GM12875 (cell line): ENCODE measurements at regions not wholly inside any gene's neighbourhood (a gene's known extent, or its start where the extent isn't known, plus 50 kb on each side); places are given as distances from the start of the nearest gene placed in this dataset.

Experiments
- H3K4me3 ChIP-seq: one replicate; pipeline ENCODE4 v1.5.1; 2011; ENCODE audit warnings: low read depth, low read length, control low read depth
- TF ChIP-seq, protein P1 (sequence below): IDR thresholded peaks from 2 replicates; pipeline ENCODE4 v1.5.1; 2011; ENCODE audit warnings: low read depth, mild to moderate bottlenecking, control low read depth, inconsistent platforms, low read length, moderate library complexity, borderline replicate concordance; ENCODE audit not compliant: insufficient read depth

DNA sequence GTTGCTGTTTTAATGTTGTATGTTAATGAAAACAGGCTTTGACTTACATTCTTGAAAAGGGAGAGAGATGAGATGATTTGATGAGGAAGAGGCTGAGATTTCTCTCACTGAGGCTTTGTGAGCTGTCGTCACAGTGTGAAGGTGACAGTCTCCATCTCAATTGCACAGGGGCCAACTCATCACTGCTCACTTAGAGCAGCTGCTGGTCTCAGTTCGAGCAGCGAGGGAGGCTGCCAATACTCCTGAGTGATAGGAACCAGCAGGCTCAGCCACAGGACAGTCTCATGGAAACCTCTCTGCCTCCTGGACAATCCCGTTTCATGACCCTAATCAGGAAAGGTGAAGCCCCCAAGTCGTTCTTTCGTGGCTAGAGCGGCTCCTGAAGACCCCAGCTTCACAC, 170.7 kb upstream of the SOX11 start:
- TF ChIP-seq, protein P1, sequence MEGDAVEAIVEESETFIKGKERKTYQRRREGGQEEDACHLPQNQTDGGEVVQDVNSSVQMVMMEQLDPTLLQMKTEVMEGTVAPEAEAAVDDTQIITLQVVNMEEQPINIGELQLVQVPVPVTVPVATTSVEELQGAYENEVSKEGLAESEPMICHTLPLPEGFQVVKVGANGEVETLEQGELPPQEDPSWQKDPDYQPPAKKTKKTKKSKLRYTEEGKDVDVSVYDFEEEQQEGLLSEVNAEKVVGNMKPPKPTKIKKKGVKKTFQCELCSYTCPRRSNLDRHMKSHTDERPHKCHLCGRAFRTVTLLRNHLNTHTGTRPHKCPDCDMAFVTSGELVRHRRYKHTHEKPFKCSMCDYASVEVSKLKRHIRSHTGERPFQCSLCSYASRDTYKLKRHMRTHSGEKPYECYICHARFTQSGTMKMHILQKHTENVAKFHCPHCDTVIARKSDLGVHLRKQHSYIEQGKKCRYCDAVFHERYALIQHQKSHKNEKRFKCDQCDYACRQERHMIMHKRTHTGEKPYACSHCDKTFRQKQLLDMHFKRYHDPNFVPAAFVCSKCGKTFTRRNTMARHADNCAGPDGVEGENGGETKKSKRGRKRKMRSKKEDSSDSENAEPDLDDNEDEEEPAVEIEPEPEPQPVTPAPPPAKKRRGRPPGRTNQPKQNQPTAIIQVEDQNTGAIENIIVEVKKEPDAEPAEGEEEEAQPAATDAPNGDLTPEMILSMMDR: no peak
- no peak overlapping the region for H3K4me3 ChIP-seq

DNA sequence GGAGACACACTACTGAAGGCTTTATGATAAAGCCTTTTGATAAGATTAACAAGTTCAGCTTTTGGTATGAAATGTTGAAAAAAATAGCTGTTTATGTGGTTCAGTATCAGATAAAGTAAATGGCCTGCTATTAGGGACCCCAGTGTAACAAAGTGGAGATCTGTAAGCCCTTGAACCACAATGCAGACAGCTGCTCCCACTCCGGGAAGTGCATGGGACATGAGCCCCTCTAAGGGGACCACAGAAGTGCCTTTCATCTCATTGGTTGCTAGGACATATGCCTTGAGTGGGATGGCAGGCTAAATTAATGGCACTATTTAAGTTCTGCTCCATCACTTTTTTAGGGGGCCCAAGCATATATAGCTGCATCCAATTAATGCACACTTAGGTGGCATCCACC, 167.6 kb upstream of the SOX11 start:
- TF ChIP-seq, protein P1: no peak
- no peak overlapping the region for H3K4me3 ChIP-seq

DNA sequence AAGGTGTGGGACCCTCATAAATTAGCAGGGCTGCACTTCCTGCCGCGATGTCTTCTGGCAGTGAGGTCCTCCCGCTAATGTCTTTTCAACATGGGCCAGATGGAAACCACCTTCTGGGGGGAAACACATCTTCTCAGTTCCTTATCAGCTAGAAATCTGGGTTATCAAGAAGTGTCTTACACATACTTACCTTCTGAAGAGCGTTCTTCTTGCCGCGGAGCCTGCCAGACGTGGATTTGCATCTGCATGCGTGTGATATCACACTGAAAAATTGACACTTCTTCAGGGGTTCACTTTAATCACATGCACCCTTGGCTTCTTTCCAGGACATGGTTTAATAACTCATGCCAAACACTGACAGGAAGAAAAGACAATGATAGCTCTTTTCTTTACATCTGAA, 163.5 kb upstream of the SOX11 start:
- TF ChIP-seq, protein P1: no peak
- no peak overlapping the region for H3K4me3 ChIP-seq

DNA sequence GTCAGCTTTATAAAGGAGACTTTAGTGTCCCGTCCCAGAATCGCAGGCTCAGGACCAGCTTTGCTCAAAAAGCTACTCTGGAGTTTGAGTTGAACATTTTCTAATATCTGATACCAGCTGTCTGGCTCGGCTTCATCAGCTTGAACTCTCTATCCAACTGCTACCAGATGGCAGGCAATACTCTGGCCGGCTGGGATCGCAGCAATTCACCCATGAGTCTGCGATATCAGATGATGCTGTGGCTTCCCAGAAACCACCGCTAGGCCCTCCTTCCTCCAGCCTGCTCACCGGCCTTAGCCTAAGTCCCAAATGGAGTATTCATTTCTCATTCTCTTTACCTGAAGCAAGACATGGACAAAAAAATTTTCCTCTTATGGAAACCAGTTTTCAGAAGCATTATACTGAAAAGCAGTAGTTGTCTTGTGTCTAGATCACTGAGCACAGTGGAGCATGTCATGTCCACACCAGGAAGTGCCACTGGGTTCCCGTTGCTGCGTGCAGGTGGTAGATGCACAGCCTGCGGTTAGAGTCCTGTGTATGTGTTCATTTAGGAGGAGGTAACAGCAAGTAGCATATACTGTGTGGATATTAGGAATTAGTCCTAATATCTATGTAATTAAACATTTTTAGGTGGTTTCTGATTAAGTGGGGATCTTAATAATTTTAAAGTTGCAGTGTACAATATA, 162.0 kb upstream of the SOX11 start:
- H3K4me3 ChIP-seq: no peak overlapping the region
- TF ChIP-seq, protein P1: no peak

DNA sequence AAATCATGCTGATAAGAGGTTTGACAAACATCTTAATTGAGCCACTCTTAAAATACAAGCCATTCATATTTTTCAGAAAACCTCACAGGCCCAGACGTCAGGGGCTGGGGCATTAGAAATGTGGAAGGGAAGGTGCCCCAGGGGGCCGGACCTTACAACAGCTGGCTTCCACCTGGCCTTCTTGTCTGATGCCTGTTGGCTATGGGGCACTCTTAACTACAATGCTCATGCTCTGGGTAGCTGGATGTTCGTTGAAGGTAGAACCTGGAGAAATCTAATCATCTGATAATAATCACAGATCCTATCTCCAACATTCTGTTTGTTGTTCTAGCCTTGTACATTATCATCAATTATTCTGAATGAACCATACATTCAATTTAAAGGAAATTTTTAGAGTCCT, 156.9 kb upstream of the SOX11 start:
- no peak overlapping the region for H3K4me3 ChIP-seq
- TF ChIP-seq, protein P1: no peak

DNA sequence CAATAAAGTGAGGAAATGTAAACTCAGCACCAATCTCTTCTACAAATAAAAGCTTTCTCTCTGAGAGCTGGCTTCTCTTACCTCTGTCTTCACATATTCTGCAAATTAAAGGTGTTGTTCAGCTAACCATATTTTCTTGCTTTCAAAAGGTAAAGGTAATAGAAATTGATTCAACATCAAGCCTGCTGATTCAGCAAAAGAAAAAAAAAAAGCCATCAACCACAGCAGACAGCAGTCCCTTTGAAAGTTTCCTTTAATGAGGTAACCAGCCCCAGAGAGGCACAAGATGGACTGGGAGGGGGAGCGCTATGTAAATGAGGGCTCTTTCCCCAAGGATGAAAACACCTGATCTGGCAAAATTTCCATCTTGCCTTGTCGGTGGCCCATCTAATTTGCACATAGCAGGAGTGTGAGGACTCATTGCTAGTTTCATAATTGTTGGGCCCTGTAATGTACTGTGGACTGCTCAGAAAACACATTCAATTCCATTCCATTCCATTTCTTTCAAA, 154.9 kb upstream of the SOX11 start:
- TF ChIP-seq, protein P1: no peak
- no peak overlapping the region for H3K4me3 ChIP-seq

DNA sequence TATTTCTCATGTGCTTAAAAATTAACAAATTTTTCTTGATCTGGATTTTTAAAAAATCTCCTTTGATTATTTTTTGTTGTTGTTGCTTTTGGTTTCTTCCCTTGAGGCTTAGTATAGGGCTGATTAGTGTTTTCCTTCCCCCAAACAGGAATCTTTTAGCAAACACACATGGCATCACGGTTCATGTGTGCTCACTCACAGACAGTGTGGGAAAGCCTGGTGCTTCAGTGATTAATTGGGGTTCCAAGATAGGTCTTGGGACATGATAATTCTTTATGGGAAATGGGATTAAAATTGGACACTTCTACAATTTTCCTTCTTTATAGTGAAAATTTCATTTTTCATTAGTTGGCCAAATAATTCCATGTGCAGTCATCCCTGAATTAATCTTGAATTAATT, 153.9 kb upstream of the SOX11 start:
- H3K4me3 ChIP-seq: no peak overlapping the region
- TF ChIP-seq, protein P1: no peak
